ENCODE measurements at regions not wholly inside any gene's neighbourhood (a gene's known extent, or its start where the extent isn't known, plus 50 kb on each side); places are given as distances from the start of the nearest gene placed in this dataset.

- TF ChIP-seq CTCF (IDR thresholded peaks at IDR 0.05; ENCODE audit: low read depth, low read length) (no peak), EZH2phosphoT487 (IDR thresholded peaks at IDR 0.05; ENCODE audit: low read depth) (no peak)
Measured at GRCh38 chr4:164683040-164683439, 70.9 kb upstream of the SMIM31 start.

Measured in OCI-LY3 (cell line).